GM12878 (cell line): ENCODE measurements at regions not wholly inside any gene's neighbourhood (a gene's known extent, or its start where the extent isn't known, plus 50 kb on each side); places are given as distances from the start of the nearest gene placed in this dataset.

Source experiments
- CREB1 ChIP-seq: IDR thresholded peaks from 2 replicates; pipeline ENCODE4 v1.6.1; 2012; ENCODE audit warnings: low read depth, mild to moderate bottlenecking, inconsistent platforms
- CTCF ChIP-seq, 3 experiments: IDR thresholded peaks in 2 of 3; conservative IDR thresholded peaks in 1 of 3; 2 replicates each; pipeline ENCODE4 v1.5.1; 2011; ENCODE audit warnings: low read depth in 3 of 3, low read length in 3 of 3, mild to moderate bottlenecking in 3 of 3, control low read depth in 2 of 3, moderate library complexity in 2 of 3, inconsistent platforms in 1 of 3, mixed read lengths in 1 of 3; ENCODE audit not compliant: control insufficient read depth in 2 of 3, insufficient read depth in 1 of 3; ENCODE audit errors: extremely low read depth in 1 of 3
- EP300 ChIP-seq, 2 experiments: fragments of 150-350 bp in 1 of 2; IDR thresholded peaks; 2 replicates each; pipeline ENCODE4 v1.6.1; 2011 to 2012; ENCODE audit warnings: low read depth in 2 of 2, low read length in 2 of 2, borderline replicate concordance in 1 of 2, improper control_type of control experiment in 1 of 2, inconsistent platforms in 1 of 2; ENCODE audit not compliant: control insufficient read depth in 1 of 2
- POLR2A ChIP-seq: IDR thresholded peaks from 2 replicates; pipeline ENCODE4 v1.6.1; 2011; ENCODE audit warnings: low read depth, mild to moderate bottlenecking, low read length
- RAD21 ChIP-seq: IDR thresholded peaks from 2 replicates; pipeline ENCODE4 v1.6.1; 2011; ENCODE audit warnings: mild to moderate bottlenecking, low read depth, low read length, moderate library complexity; ENCODE audit not compliant: insufficient read depth
- SP1 ChIP-seq: IDR thresholded peaks from one replicate; pipeline ENCODE4 v1.6.1; 2011; ENCODE audit warnings: low read depth, low read length
- USF2 ChIP-seq: IDR thresholded peaks from 2 replicates; pipeline ENCODE4 v1.6.1; 2011; ENCODE audit warnings: low read depth, low read length, improper control_type of control experiment, borderline replicate concordance
- ZNF207 ChIP-seq: fragments of 450-650 bp; IDR thresholded peaks from 2 replicates; pipeline ENCODE4 v1.6.1; 2014; ENCODE audit warnings: antibody characterized with exemption, mild to moderate bottlenecking, borderline replicate concordance
- ZNF274 ChIP-seq: IDR thresholded peaks from one replicate; pipeline ENCODE4 v1.8.0; 2011; ENCODE audit not compliant: insufficient read length, insufficient read depth
- TF ChIP-seq, protein P1 (sequence below): fragments of 150-350 bp; IDR thresholded peaks from 2 replicates; pipeline ENCODE4 v1.6.1; 2016; ENCODE audit warnings: low read depth, low read length

GRCh38 chr2:61710711-61711110 lies 143.1 kb downstream of the FAM161A start:
- TF ChIP-seq, protein P1, sequence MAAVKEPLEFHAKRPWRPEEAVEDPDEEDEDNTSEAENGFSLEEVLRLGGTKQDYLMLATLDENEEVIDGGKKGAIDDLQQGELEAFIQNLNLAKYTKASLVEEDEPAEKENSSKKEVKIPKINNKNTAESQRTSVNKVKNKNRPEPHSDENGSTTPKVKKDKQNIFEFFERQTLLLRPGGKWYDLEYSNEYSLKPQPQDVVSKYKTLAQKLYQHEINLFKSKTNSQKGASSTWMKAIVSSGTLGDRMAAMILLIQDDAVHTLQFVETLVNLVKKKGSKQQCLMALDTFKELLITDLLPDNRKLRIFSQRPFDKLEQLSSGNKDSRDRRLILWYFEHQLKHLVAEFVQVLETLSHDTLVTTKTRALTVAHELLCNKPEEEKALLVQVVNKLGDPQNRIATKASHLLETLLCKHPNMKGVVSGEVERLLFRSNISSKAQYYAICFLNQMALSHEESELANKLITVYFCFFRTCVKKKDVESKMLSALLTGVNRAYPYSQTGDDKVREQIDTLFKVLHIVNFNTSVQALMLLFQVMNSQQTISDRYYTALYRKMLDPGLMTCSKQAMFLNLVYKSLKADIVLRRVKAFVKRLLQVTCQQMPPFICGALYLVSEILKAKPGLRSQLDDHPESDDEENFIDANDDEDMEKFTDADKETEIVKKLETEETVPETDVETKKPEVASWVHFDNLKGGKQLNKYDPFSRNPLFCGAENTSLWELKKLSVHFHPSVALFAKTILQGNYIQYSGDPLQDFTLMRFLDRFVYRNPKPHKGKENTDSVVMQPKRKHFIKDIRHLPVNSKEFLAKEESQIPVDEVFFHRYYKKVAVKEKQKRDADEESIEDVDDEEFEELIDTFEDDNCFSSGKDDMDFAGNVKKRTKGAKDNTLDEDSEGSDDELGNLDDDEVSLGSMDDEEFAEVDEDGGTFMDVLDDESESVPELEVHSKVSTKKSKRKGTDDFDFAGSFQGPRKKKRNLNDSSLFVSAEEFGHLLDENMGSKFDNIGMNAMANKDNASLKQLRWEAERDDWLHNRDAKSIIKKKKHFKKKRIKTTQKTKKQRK: no peak
- no peak for TF ChIP-seq POLR2A
- TF ChIP-seq RAD21: no peak
- TF ChIP-seq CTCF (IDR thresholded peaks at IDR 0.05 in 2 of 3, conservative IDR thresholded peaks at IDR 0.05 in 1 of 3; ENCODE audit: control insufficient read depth in 2 of 3, extremely low read depth in 1 of 3, insufficient read depth in 1 of 3, low read depth in 3 of 3, low read length in 3 of 3): no peak
- TF ChIP-seq EP300 (IDR thresholded peaks at IDR 0.05; ENCODE audit: borderline replicate concordance in 1 of 2, control insufficient read depth in 1 of 2, low read depth in 2 of 2, low read length in 2 of 2): no peak
- TF ChIP-seq SP1: no peak
- TF ChIP-seq CREB1: no peak
- TF ChIP-seq ZNF207: no peak
- no peak for TF ChIP-seq USF2
- no peak for TF ChIP-seq ZNF274
